A549 (cell line): ENCODE measurements at regions not wholly inside any gene's neighbourhood (a gene's known extent, or its start where the extent isn't known, plus 50 kb on each side); places are given as distances from the start of the nearest gene placed in this dataset.

ENCODE experiments used
- ATAC-seq, 2 experiments: fragments of 200-7000 bp in 1 of 2; fragments of >200 bp in 1 of 2; cut with Nextera tagmentation in 1 of 2; cut with Tn5 transposase in 1 of 2; 3 replicates each; pipeline versions ENCODE4 v1.8.0 to v1.9.1; 2018 to 2020; ENCODE audit warnings: mild to moderate bottlenecking in 1 of 2, moderate library complexity in 1 of 2
- CTCF ChIA-PET: fragments of 300-600 bp; sonication (Branson Sonifier 250); formaldehyde crosslinking; extraction: SDS; loops from one replicate; lab custom pipeline; 2021; ENCODE audit warnings: antibody characterized with exemption, inconsistent platforms; lab: Yijun Ruan, JAX
- POLR2A ChIA-PET: fragments of 350-600 bp; formaldehyde crosslinking; extraction: SDS; loops from one replicate; lab custom pipeline; 2021; ENCODE audit warnings: antibody characterized with exemption, inconsistent platforms; lab: Yijun Ruan, JAX
- DNase-seq, 2 experiments: peaks; one replicate each; pipeline versions ENCODE4 v3.0.0 to v3.0.0-alpha.2; 2011 to 2016; ENCODE audit warnings: low read depth in 1 of 2, low spot score in 1 of 2
- FAIRE-seq: peaks from 2 replicates; lab custom pipeline; 2011; peaks lifted over from hg19 to GRCh38; lab: Jason Lieb, UNC
- H3K27ac ChIP-seq, 2 experiments: fragments of >200 bp; sonication (Bioruptor Twin); formaldehyde crosslinking; 3 replicates each; pipeline ENCODE4 v1.5.1; 2016 to 2017
- H3K4me1 ChIP-seq: fragments of >200 bp; sonication (Bioruptor Twin); formaldehyde crosslinking; 3 replicates; pipeline ENCODE4 v1.6.1; 2016
- H3K4me2 ChIP-seq: fragments of >200 bp; sonication (Bioruptor Twin); formaldehyde crosslinking; 3 replicates; pipeline ENCODE4 v1.6.1; 2016
- H3K4me3 ChIP-seq: fragments of >200 bp; sonication (Bioruptor Twin); formaldehyde crosslinking; 3 replicates; pipeline ENCODE4 v1.5.1; 2016
- H3K9me3 ChIP-seq: fragments of >200 bp; sonication (Bioruptor Twin); formaldehyde crosslinking; 3 replicates; pipeline ENCODE4 v1.6.1; 2016
- BHLHE40 ChIP-seq: IDR thresholded peaks from 2 replicates; pipeline ENCODE4 v1.6.1; 2012; ENCODE audit warnings: low read depth, low read length, inconsistent platforms
- CHD4 ChIP-seq: fragments of 200-600 bp; sonication (generic); IDR thresholded peaks from 2 replicates; pipeline ENCODE4 v1.6.1; 2016; ENCODE audit warnings: antibody characterized with exemption, mild to moderate bottlenecking, borderline replicate concordance
- CTCF ChIP-seq: fragments of >200 bp; sonication (Bioruptor Twin); formaldehyde crosslinking; IDR thresholded peaks from 3 replicates; pipeline ENCODE4 v1.5.1; 2016
- EHMT2 ChIP-seq: fragments of 200-600 bp; sonication (generic); IDR thresholded peaks from 2 replicates; pipeline ENCODE4 v1.6.1; 2016; ENCODE audit warnings: antibody characterized with exemption, low read depth, mild to moderate bottlenecking, moderate library complexity
- ELK1 ChIP-seq: fragments of 150-350 bp; IDR thresholded peaks from 2 replicates; pipeline ENCODE4 v1.6.1; 2014; ENCODE audit warnings: low read depth, mild to moderate bottlenecking, low read length
- HDAC2 ChIP-seq: fragments of 200-600 bp; sonication (generic); IDR thresholded peaks from 2 replicates; pipeline ENCODE4 v1.6.1; 2016
- HMGXB4 ChIP-seq: fragments of 250-450 bp; sonication (Bioruptor Pico); IDR thresholded peaks from 2 replicates; pipeline ENCODE4 v1.5.0; 2021; ENCODE audit warnings: mild to moderate bottlenecking, moderate library complexity, borderline replicate concordance
- HOXA7 ChIP-seq: fragments of 250-450 bp; sonication (Bioruptor Pico); IDR thresholded peaks from 2 replicates; pipeline ENCODE4 v1.5.0; 2020; ENCODE audit warnings: mild to moderate bottlenecking, moderate library complexity
- HOXB5 ChIP-seq: fragments of 250-450 bp; sonication (Bioruptor Pico); IDR thresholded peaks from 2 replicates; pipeline ENCODE4 v1.5.0; 2020; ENCODE audit warnings: mild to moderate bottlenecking, moderate library complexity
- JUNB ChIP-seq: fragments of >200 bp; sonication (Bioruptor Twin); formaldehyde crosslinking; IDR thresholded peaks from 2 replicates; pipeline ENCODE4 v1.6.1; 2016
- MAFK ChIP-seq: fragments of 450-650 bp; IDR thresholded peaks from 2 replicates; pipeline ENCODE4 v1.6.1; 2014; ENCODE audit not compliant: partially characterized antibody
- NFE2L2 ChIP-seq: fragments of 150-350 bp; conservative IDR thresholded peaks from 2 replicates; pipeline ENCODE4 v1.6.1; 2014; ENCODE audit warnings: low read length
- NR3C1 ChIP-seq: fragments of >200 bp; sonication (Bioruptor Twin); formaldehyde crosslinking; IDR thresholded peaks from 3 replicates; pipeline ENCODE4 v1.6.1; 2017
- PHF8 ChIP-seq: fragments of 200-600 bp; sonication (generic); IDR thresholded peaks from 2 replicates; pipeline ENCODE4 v1.6.1; 2016; ENCODE audit warnings: low read depth, mild to moderate bottlenecking, antibody characterized with exemption, moderate library complexity, borderline replicate concordance
- POLR2AphosphoS2 ChIP-seq: conservative IDR thresholded peaks from 2 replicates; pipeline ENCODE4 v1.6.1; 2012; ENCODE audit warnings: low read length, improper control_type of control experiment, inconsistent platforms
- RAD21 ChIP-seq, 2 experiments: fragments of >200 bp in 1 of 2; sonication (Bioruptor Twin) in 1 of 2; formaldehyde crosslinking in 1 of 2; IDR thresholded peaks in 1 of 2; conservative IDR thresholded peaks in 1 of 2; 2 replicates in 1 of 2; 3 replicates in 1 of 2; pipeline ENCODE4 v1.6.1; 2012 to 2018; ENCODE audit warnings: inconsistent platforms in 1 of 2
- RCOR1 ChIP-seq: fragments of 150-350 bp; IDR thresholded peaks from 2 replicates; pipeline ENCODE4 v1.6.1; 2014; ENCODE audit warnings: antibody characterized with exemption, low read length, low read depth
- REST ChIP-seq: fragments of 200-600 bp; sonication (generic); IDR thresholded peaks from 2 replicates; pipeline ENCODE4 v1.6.1; 2016; ENCODE audit warnings: antibody characterized with exemption, mild to moderate bottlenecking, moderate library complexity
- RFX5 ChIP-seq: fragments of 450-650 bp; IDR thresholded peaks from 2 replicates; pipeline ENCODE4 v1.7.1; 2014; ENCODE audit warnings: antibody characterized with exemption, mild to moderate bottlenecking, moderate library complexity
- TFCP2L1 ChIP-seq: fragments of 250-450 bp; sonication (Bioruptor Pico); IDR thresholded peaks from 2 replicates; pipeline ENCODE4 v1.5.0; 2021; ENCODE audit warnings: mild to moderate bottlenecking
- TP53 ChIP-seq: fragments of 250-450 bp; sonication (Bioruptor Pico); IDR thresholded peaks from 2 replicates; pipeline ENCODE4 v1.5.0; 2021; ENCODE audit warnings: mild to moderate bottlenecking, moderate library complexity
- ZFP36 ChIP-seq: fragments of 450-650 bp; IDR thresholded peaks from 2 replicates; pipeline ENCODE4 v1.6.1; 2014; ENCODE audit warnings: borderline replicate concordance; ENCODE audit not compliant: partially characterized antibody
- ZNF302 ChIP-seq: fragments of 250-450 bp; sonication (Bioruptor Pico); IDR thresholded peaks from 2 replicates; pipeline ENCODE4 v1.9.0; 2021; ENCODE audit warnings: inconsistent platforms, mild to moderate bottlenecking, moderate library complexity
- ZSCAN20 ChIP-seq: fragments of 250-450 bp; sonication (Bioruptor Pico); IDR thresholded peaks from 2 replicates; pipeline ENCODE4 v1.8.0; 2022; ENCODE audit warnings: mild to moderate bottlenecking, moderate library complexity
- WGBS: methylation state at CpG from one replicate; pipeline ENCODE4 v1.1.6; 2017; ENCODE audit errors: missing lambda C conversion rate; 5-methylcytosine and 5-hydroxymethylcytosine counted together

- no peak overlapping the region for H3K4me3 ChIP-seq
- DNase-seq (no peak), ATAC-seq (no peak), FAIRE-seq (no peak)
- no peak overlapping the region for H3K27ac ChIP-seq
- POLR2A ChIA-PET, result no interaction called here
- CTCF ChIA-PET, result interaction anchor here (0.7 to 5.6 kb wide), 3 partner anchors 12 to 208 kb away, joined by 3 to 34 read pairs (median 4); no protein-coding TSS in a partner anchor
- 35% methylated on average over 3 of the region's 3 CpGs for WGBS
- no peaks in the 10 kb centered on the region for H3K9me3 ChIP-seq
- no peak overlapping the region for H3K4me2 ChIP-seq
- H3K4me1 ChIP-seq, result no peaks in the 10 kb centered on the region
- no peak for TF ChIP-seq TP53
- TF ChIP-seq RCOR1, result no peak
- TF ChIP-seq NFE2L2, result no peak
- TF ChIP-seq ZSCAN20 (CRISPR knock-in tag), result no peak
- TF ChIP-seq CTCF, result no peak
- no peak for TF ChIP-seq NR3C1
- TF ChIP-seq PHF8, result no peak
- no peak for TF ChIP-seq TFCP2L1
Measured at GRCh38 chr12:93108985-93109384, 179.9 kb upstream of the EEA1 start.

GRCh38 chr12:93109551-93110203, 180.6 kb upstream of the EEA1 start:
- WGBS, result 46% methylated on average over 4 of the region's 4 CpGs
- FAIRE-seq (no peak), ATAC-seq (no peak), DNase-seq (no peak)
- CTCF ChIA-PET, result interaction anchor here (0.7 to 5.6 kb wide), 4 partner anchors 13 to 207 kb away, joined by 3 to 34 read pairs (median 4); no protein-coding TSS in a partner anchor
- H3K27ac ChIP-seq, result no peak overlapping the region
- H3K4me3 ChIP-seq, result no peak overlapping the region
- no peaks in the 10 kb centered on the region for H3K4me1 ChIP-seq
- H3K9me3 ChIP-seq, result no peaks in the 10 kb centered on the region
- no peak for TF ChIP-seq HDAC2
- no peak for TF ChIP-seq PHF8
- TF ChIP-seq BHLHE40, result no peak
- TF ChIP-seq POLR2AphosphoS2, result no peak
- TF ChIP-seq REST, result no peak
- TF ChIP-seq MAFK, result no peak
- no peak for TF ChIP-seq CTCF
- no peak for TF ChIP-seq ZFP36
- no peak for TF ChIP-seq ELK1
- TF ChIP-seq ZNF302 (CRISPR knock-in tag), result no peak
- TF ChIP-seq CHD4, result no peak
- TF ChIP-seq EHMT2, result no peak
- TF ChIP-seq HOXB5 (CRISPR knock-in tag), result no peak
- TF ChIP-seq JUNB, result no peak
- TF ChIP-seq TFCP2L1, result no peak
- TF ChIP-seq RFX5, result no peak
- no peak for TF ChIP-seq RAD21 (conservative IDR thresholded peaks at IDR 0.05 in 1 of 2, IDR thresholded peaks at IDR 0.05 in 1 of 2)
- TF ChIP-seq HOXA7, result no peak
- TF ChIP-seq HMGXB4 (CRISPR knock-in tag), result no peak
- no peak for TF ChIP-seq NFE2L2
- POLR2A ChIA-PET, result no interaction called here
- no peak overlapping the region for H3K4me2 ChIP-seq
